ENCODE measurements at regions not wholly inside any gene's neighbourhood (a gene's known extent, or its start where the extent isn't known, plus 50 kb on each side); places are given as distances from the start of the nearest gene placed in this dataset.

- H2BK120ac ChIP-seq (ENCODE audit: insufficient read depth, low read length, poor library complexity), result no peak overlapping the region
- H2AK5ac ChIP-seq (ENCODE audit: low read length), result no peak overlapping the region
- H3K18ac ChIP-seq (ENCODE audit: low read length), result no peak overlapping the region
- no peaks in the 10 kb centered on the region for H3K79me1 ChIP-seq (ENCODE audit: low read length)
- H2AFZ ChIP-seq (ENCODE audit: insufficient read depth, low read length, poor library complexity), result no peak overlapping the region
- H3K4me3 ChIP-seq (ENCODE audit: low read depth, low read length), result no peak overlapping the region
- H3K4me1 ChIP-seq (ENCODE audit: control insufficient read depth in 1 of 2, insufficient read depth in 2 of 2, low read length in 2 of 2), result no peaks in the 10 kb centered on the region
- no peak overlapping the region for H3K4ac ChIP-seq (ENCODE audit: low read depth, low read length)
- H3K23ac ChIP-seq (ENCODE audit: low read length), result no peak overlapping the region
- H3K27ac ChIP-seq (ENCODE audit: low read depth, low read length), result no peak overlapping the region
- H3K14ac ChIP-seq (ENCODE audit: low read length), result no peak overlapping the region
- H4K12ac ChIP-seq (ENCODE audit: low read depth, low read length), result no peak overlapping the region
- H4K91ac ChIP-seq (ENCODE audit: low read depth, low read length), result no peak overlapping the region
- H4K8ac ChIP-seq (ENCODE audit: low read depth, low read length), result no peak overlapping the region
- no peaks in the 10 kb centered on the region for H3K27me3 ChIP-seq (ENCODE audit: insufficient read depth, low read length)
- no peak overlapping the region for H3K4me2 ChIP-seq (ENCODE audit: low read length)
- H3K9ac ChIP-seq (ENCODE audit: low read length), result no peak overlapping the region
- H2BK12ac ChIP-seq (ENCODE audit: low read length), result no peak overlapping the region
- H3K9me3 ChIP-seq (ENCODE audit: insufficient read depth, low read depth, low read length), result peaks cover 1% of the 10 kb centered on the region
- H3K36me3 ChIP-seq (ENCODE audit: control insufficient read depth in 1 of 2, insufficient read depth in 2 of 2, low read length in 2 of 2), result peaks cover 0 to 2% of the 10 kb centered on the region in 2 experiments
- no peak overlapping the region for H2BK5ac ChIP-seq (ENCODE audit: low read depth, low read length, poor library complexity)
- DNase-seq, result no peak
- no peaks in the 10 kb centered on the region for H3K79me2 ChIP-seq (ENCODE audit: control insufficient read depth, insufficient read depth, low read length, poor library complexity)
These were observed 716.5 kb upstream of the C9orf72 start for GRCh38 chr9:28289746-28290145.

GRCh38 chr9:28293369-28294090 lies 720.2 kb upstream of the C9orf72 start:
- Histone ChIP-seq H3K79me1 (ENCODE audit: low read length) (no peaks in the 10 kb centered on the region), H3K36me3 (ENCODE audit: control insufficient read depth in 1 of 2, insufficient read depth in 2 of 2, low read length in 2 of 2) (peaks cover 0 to 2% of the 10 kb centered on the region in 2 experiments), H2BK5ac (ENCODE audit: low read depth, low read length, poor library complexity) (no peak overlapping the region), H4K91ac (ENCODE audit: low read depth, low read length) (no peak overlapping the region), H3K79me2 (ENCODE audit: control insufficient read depth, insufficient read depth, low read length, poor library complexity) (no peaks in the 10 kb centered on the region), H2BK12ac (ENCODE audit: low read length) (no peak overlapping the region), H3K23ac (ENCODE audit: low read length) (no peak overlapping the region), H3K27me3 (ENCODE audit: insufficient read depth, low read length) (no peaks in the 10 kb centered on the region), H3K14ac (ENCODE audit: low read length) (no peak overlapping the region), H3K4me3 (ENCODE audit: low read depth, low read length) (no peak overlapping the region), H2AFZ (ENCODE audit: insufficient read depth, low read length, poor library complexity) (no peak overlapping the region), H2AK5ac (ENCODE audit: low read length) (no peak overlapping the region), H3K4me1 (ENCODE audit: control insufficient read depth in 1 of 2, insufficient read depth in 2 of 2, low read length in 2 of 2) (no peaks in the 10 kb centered on the region), H4K12ac (ENCODE audit: low read depth, low read length) (no peak overlapping the region), H4K8ac (ENCODE audit: low read depth, low read length) (no peak overlapping the region), H3K4me2 (ENCODE audit: low read length) (no peak overlapping the region), H3K9me3 (ENCODE audit: insufficient read depth, low read depth, low read length) (peaks cover 1% of the 10 kb centered on the region), H3K9ac (ENCODE audit: low read length) (no peak overlapping the region), H3K27ac (ENCODE audit: low read depth, low read length) (no peak overlapping the region), H3K18ac (ENCODE audit: low read length) (no peak overlapping the region), H2BK120ac (ENCODE audit: insufficient read depth, low read length, poor library complexity) (no peak overlapping the region), H3K4ac (ENCODE audit: low read depth, low read length) (no peak overlapping the region)
- WGBS (ENCODE audit: extremely low coverage, insufficient coverage, insufficient read length), result no CpG with 5 or more reads among the region's 3 CpGs
- DNase-seq, result no peak

GRCh38 chr9:28301281-28301680 lies 728.0 kb upstream of the C9orf72 start:
- H3K27me3 ChIP-seq (ENCODE audit: insufficient read depth, low read length), result no peaks in the 10 kb centered on the region
- H2AK5ac ChIP-seq (ENCODE audit: low read length), result no peak overlapping the region
- H2BK12ac ChIP-seq (ENCODE audit: low read length), result no peak overlapping the region
- H2BK120ac ChIP-seq (ENCODE audit: insufficient read depth, low read length, poor library complexity), result no peak overlapping the region
- H4K8ac ChIP-seq (ENCODE audit: low read depth, low read length), result no peak overlapping the region
- H3K4me3 ChIP-seq (ENCODE audit: low read depth, low read length), result no peak overlapping the region
- no peak overlapping the region for H2AFZ ChIP-seq (ENCODE audit: insufficient read depth, low read length, poor library complexity)
- no peaks in the 10 kb centered on the region for H3K4me1 ChIP-seq (ENCODE audit: control insufficient read depth in 1 of 2, insufficient read depth in 2 of 2, low read length in 2 of 2)
- H3K79me1 ChIP-seq (ENCODE audit: low read length), result no peaks in the 10 kb centered on the region
- H3K27ac ChIP-seq (ENCODE audit: low read depth, low read length), result no peak overlapping the region
- H4K12ac ChIP-seq (ENCODE audit: low read depth, low read length), result no peak overlapping the region
- no peaks in the 10 kb centered on the region for H3K79me2 ChIP-seq (ENCODE audit: control insufficient read depth, insufficient read depth, low read length, poor library complexity)
- H3K36me3 ChIP-seq (ENCODE audit: control insufficient read depth in 1 of 2, insufficient read depth in 2 of 2, low read length in 2 of 2), result no peaks in the 10 kb centered on the region
- no peak overlapping the region for H3K14ac ChIP-seq (ENCODE audit: low read length)
- no peaks in the 10 kb centered on the region for H3K9me3 ChIP-seq (ENCODE audit: insufficient read depth, low read depth, low read length)
- DNase-seq, result no peak
- H3K9ac ChIP-seq (ENCODE audit: low read length), result no peak overlapping the region
- no peak overlapping the region for H2BK5ac ChIP-seq (ENCODE audit: low read depth, low read length, poor library complexity)
- H4K91ac ChIP-seq (ENCODE audit: low read depth, low read length), result no peak overlapping the region
- H3K4me2 ChIP-seq (ENCODE audit: low read length), result no peak overlapping the region
- H3K4ac ChIP-seq (ENCODE audit: low read depth, low read length), result no peak overlapping the region
- no peak overlapping the region for H3K23ac ChIP-seq (ENCODE audit: low read length)
- H3K18ac ChIP-seq (ENCODE audit: low read length), result no peak overlapping the region

DNA sequence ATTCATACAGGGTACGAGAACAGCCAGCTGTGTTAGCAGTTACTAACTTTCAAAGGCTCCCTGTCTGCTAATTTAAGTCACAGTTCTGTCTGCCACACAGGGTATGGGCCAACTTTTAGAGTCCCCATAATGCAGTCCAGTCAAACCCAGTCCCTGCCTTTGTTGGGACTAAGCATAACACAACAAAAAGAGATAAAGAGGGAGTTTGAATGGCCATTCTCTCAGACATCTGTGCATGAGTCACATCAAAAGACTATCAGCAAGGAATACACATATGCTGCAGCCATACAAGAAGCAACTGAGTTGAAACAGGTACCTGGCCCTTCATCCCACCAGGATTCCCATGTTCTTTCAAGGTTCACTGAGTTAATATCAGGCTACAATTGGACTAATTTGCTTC lies 744.5 kb upstream of the C9orf72 start:
- Histone ChIP-seq H2BK12ac (ENCODE audit: low read length) (no peak overlapping the region), H3K79me1 (ENCODE audit: low read length) (no peaks in the 10 kb centered on the region), H3K27me3 (ENCODE audit: insufficient read depth, low read length) (no peaks in the 10 kb centered on the region), H3K27ac (ENCODE audit: low read depth, low read length) (no peak overlapping the region), H4K91ac (ENCODE audit: low read depth, low read length) (no peak overlapping the region), H3K9ac (ENCODE audit: low read length) (no peak overlapping the region), H3K79me2 (ENCODE audit: control insufficient read depth, insufficient read depth, low read length, poor library complexity) (no peaks in the 10 kb centered on the region), H3K4me2 (ENCODE audit: low read length) (no peak overlapping the region), H2AK5ac (ENCODE audit: low read length) (no peak overlapping the region), H3K4ac (ENCODE audit: low read depth, low read length) (no peak overlapping the region), H2BK5ac (ENCODE audit: low read depth, low read length, poor library complexity) (no peak overlapping the region), H3K9me3 (ENCODE audit: insufficient read depth, low read depth, low read length) (no peaks in the 10 kb centered on the region), H3K4me3 (ENCODE audit: low read depth, low read length) (no peak overlapping the region), H3K36me3 (ENCODE audit: control insufficient read depth in 1 of 2, insufficient read depth in 2 of 2, low read length in 2 of 2) (no peaks in the 10 kb centered on the region), H3K14ac (ENCODE audit: low read length) (no peak overlapping the region), H4K8ac (ENCODE audit: low read depth, low read length) (no peak overlapping the region), H2BK120ac (ENCODE audit: insufficient read depth, low read length, poor library complexity) (no peak overlapping the region), H3K23ac (ENCODE audit: low read length) (no peak overlapping the region), H3K18ac (ENCODE audit: low read length) (no peak overlapping the region), H4K12ac (ENCODE audit: low read depth, low read length) (no peak overlapping the region), H3K4me1 (ENCODE audit: control insufficient read depth in 1 of 2, insufficient read depth in 2 of 2, low read length in 2 of 2) (no peaks in the 10 kb centered on the region), H2AFZ (ENCODE audit: insufficient read depth, low read length, poor library complexity) (no peak overlapping the region)
- no CpG with 5 or more reads among the region's 1 CpG for WGBS (ENCODE audit: extremely low coverage, insufficient coverage, insufficient read length)
- DNase-seq, result no peak
